Hematopoietic multipotent progenitor cell treated with erythropoietin and hydrocortisone succinate and interleukin-3 and kit ligand, for 4 days (in vitro differentiated cells): ENCODE measurements at regions not wholly inside any gene's neighbourhood (a gene's known extent, or its start where the extent isn't known, plus 50 kb on each side); places are given as distances from the start of the nearest gene placed in this dataset.

ENCODE experiments used
- DNase-seq: peaks from one replicate; pipeline ENCODE4 v3.0.0-alpha.2; 2015

DNA sequence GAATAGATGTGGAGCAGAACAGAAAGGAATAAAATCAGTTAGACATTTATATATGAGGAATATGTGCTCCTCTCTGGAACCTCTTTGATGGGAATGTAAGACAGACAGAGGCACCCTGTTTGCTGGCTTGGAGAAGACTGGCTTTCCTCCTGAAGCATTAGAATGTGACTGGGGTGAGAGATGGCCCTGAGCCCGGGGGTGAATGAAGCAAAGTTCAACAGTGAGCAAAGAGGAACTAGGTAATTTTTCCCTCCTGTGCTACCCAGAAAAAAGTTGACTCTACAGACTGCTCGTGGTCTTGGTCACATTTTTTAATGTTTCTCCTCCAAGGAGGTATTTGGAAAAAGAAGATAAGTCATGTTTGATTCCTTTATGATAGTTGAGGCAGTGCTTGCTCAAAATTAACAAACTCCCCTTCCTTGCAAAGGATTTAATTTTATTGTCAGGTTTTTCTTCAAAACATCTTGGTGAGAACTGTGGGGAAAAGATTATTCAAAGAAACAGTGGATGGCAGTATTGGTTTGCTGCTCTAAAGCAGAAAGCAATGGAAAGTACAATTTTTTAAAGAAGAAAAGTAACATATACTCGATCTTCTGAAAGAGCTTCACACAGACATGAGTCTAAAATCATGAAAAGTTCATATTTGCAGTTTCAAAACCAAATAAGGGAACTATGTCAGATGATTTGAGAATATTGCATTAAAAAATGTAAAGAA lies 370.4 kb upstream of the CDIN1 start:
- DNase-seq: no peak

GRCh38 chr15:36210426-36210825 lies 369.0 kb upstream of the CDIN1 start:
- DNase-seq: no peak

DNA sequence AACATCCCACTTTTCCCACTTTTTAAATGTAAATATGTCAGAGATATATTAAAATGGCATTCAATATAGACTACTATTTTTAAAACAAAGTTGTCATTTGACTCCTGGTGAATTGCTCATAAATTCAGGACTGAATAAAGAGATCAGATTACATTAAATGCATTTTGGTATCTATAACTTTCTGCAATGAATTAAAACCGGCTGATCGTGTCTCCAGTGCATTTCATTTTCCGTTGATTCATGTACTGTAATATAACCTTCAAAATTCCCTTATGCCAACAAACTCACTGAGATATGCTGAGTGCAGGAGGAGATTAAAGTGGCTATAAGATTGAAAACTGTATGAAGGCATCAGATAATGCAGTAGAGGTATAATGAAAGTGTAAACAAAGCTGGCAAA lies 361.1 kb upstream of the CDIN1 start:
- DNase-seq: no peak

- DNase-seq: no peak
Observed at GRCh38 chr15:36218991-36219390, 360.4 kb upstream of the CDIN1 start.

DNA sequence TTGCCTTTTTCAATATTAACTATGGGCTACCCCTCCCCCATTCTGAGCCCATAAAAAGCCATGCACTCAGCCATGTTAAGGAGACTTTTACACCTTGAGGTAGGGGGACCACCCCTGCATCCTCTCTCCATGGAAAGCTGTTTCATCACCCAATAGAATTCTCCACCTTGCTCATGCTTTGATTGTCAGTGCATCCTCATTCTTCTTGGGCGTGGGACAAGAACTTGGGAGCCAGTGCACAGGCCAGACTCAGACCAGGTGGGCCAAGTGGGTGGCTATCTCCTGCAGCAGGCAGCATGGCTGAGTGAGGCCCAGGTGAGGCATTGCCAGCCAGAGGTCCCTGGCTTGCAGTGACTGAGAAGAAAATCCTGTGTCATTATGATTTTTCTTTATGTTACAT lies 357.4 kb upstream of the CDIN1 start:
- DNase-seq: no peak

- no peak for DNase-seq
Observed at GRCh38 chr15:36230776-36231175, 348.6 kb upstream of the CDIN1 start.

DNA sequence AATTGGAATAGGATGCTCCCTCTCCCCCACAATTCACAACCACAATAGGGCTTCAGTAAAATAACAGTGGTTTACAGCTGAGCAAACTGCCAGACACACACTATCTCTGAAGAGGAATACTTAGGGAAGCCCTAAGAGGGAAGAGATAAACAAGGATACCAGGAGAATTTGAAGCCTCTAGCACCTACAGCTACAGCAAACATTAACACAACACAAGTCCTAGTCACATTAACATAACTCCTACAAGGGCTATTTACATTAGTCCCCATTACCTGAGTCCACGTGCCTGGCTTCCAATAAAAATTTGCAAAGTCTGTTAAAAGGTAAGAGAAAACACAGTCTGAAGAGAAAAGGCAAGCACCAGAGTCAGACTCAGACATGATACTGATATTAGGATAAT lies 346.9 kb upstream of the CDIN1 start:
- no peak for DNase-seq

- no peak for DNase-seq
Observed at GRCh38 chr15:36234743-36235142, 344.7 kb upstream of the CDIN1 start.

DNA sequence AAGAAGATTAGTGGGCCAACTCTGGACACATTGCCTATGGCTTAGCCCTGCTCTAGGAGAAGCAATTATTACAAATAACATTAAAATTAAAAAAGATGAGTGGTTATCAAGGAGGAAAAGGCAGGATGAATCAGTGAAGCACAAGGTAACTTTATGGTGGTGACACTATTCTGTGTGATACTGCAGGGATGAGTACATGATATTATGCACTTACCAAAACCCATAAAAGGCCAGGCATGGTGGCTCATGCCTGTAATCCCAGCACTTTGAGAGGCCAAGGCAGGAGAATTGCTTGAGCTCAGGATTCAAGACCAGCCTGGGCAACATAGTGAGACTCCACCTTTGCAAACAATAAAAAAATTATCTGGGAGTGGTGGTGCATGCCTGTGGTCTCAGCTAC lies 344.3 kb upstream of the CDIN1 start:
- no peak for DNase-seq

DNA sequence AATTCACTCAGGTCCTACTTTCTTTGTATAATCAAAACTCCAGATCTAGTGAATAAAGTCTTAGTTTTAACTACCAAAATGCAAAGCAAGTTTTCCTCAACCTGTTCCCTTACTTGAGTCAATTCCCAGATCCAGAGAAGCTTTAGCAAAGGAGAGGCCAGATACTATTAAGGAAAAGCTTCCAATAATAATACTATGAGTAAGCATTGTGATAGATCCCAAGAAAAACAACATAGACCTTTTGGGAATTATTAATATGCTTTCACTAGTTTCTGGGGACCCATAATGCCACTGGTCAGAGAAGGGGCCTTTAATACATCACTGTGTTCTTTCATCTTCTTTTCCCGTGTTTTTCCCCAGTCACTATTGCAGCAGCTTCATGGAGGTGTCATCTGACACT lies 339.9 kb upstream of the CDIN1 start:
- DNase-seq: no peak

- DNase-seq: no peak
Observed at GRCh38 chr15:36251450-36251849, 328.0 kb upstream of the CDIN1 start.

DNA sequence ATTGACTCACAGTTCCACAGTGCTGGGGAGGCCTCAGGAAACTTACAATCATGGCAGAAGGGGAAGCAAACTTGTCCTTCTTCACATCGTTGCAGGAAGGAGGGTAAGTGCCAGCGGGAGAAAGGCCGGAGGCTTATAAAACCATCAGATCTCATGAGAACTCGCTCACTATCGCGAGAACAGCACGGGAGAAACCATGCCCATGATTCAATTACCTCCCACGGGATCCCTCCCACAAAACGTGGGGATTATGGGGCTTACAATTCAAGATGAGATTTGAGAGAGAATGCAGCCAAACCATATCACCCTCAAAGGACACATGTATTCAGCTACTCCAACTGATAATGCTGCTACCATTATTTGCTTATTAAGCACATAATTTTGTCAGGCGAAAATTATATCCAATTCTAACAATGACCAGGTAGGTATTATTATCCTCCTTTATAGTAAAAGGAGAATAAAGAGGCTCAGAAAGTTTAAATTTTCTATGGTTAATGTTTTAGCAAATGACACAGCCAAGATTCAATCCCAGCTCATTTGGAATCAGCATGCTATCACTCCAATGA lies 327.2 kb upstream of the CDIN1 start:
- DNase-seq: no peak

DNA sequence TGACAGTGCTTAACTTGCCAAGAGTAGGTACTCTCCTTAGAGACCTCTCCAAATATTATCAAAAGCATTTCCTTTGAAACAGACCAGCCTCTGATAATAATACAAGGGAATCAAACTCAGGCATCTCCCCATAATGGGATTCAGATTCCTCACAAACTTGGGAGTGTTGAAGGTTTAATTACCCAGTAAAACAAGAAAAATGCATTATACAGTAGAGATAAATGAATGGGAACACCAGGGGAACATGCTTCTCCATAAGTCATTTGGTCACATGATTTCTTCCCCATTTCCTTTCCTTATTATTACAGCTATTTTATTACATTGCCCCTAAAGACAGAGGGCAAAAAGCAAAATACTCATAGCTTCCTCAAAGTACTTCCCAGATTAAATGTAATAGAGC lies 325.0 kb upstream of the CDIN1 start:
- DNase-seq: no peak

DNA sequence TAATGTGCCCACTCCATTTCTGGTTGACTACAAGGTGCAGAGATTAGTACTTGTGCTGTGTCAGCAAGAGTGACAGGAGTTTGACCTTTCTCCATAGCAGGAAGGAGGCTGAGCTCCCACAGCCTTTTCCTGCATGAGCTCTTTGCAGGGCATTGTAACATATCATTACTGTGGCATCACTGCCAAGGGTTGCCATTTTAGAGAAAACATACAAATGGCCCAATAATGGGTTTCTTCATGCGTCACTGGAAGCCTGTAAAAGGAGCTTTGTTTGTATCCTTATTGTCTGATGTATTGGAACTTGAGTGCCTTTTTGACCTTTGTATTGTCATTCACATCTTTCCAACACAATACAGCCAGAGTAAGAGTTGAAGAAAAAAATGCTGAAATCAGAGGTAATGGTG lies 323.0 kb upstream of the CDIN1 start:
- no peak for DNase-seq

- no peak for DNase-seq
Observed at GRCh38 chr15:36263666-36264065, 315.8 kb upstream of the CDIN1 start.

GRCh38 chr15:36265422-36265821 lies 314.0 kb upstream of the CDIN1 start:
- DNase-seq: no peak

DNA sequence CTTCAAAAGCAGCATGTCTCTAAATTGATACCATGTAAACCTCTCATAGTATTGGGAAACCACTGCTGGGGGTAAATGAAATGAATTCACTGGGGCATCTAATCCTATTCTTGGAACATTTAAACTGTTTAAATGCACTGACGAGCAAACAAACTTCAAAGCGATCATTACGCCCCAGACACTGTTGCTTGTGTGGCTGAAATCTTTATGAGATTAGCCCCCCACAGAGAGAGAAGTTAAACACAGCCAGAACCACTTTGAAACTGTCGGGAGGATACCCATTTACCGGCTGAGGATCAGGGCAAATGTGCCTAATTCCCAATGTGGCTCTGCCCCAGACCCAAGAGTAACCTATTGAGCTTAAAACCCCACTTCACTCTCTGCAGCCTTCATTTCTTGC lies 308.4 kb upstream of the CDIN1 start:
- DNase-seq: no peak

DNA sequence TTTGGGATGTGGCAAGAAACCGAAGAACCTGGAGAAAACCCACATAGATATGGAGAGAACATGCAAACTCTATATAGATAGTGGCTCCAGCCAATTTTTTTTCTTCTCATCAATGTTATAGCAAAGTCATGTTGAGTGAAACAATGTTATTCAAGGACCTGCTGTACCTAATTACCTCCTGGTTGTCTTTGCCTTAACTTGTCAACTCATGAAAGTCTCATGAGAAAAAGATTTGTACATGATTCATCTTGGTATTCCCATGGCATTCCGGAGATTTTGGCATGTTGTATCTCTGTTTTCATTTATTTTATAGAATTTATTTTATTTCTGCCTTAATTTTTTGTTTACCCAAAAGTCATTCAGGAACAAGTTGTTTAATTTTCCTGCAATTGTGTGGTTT lies 303.8 kb upstream of the CDIN1 start:
- DNase-seq: no peak

DNA sequence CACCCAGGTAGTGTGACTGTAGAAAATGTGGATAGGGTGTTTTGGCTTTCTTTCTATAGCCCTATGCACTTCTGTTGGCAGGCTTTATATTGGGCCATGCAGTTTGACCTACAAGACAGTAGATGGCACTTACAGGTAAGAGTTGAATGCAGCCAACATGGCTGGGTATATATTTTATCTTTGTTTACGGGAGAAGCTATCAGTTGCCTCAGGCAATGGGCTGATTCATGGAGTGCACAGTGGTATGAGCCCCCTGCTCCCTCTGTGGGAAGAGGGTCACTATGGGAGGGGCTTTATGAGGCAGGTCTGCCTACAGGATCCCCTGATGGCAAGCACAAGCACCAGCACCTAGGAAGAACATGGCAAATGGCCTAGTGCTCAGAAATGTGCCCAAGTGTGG lies 301.2 kb upstream of the CDIN1 start:
- DNase-seq: peak; percentile 6

GRCh38 chr15:36282821-36283220 lies 296.6 kb upstream of the CDIN1 start:
- DNase-seq: no peak

DNA sequence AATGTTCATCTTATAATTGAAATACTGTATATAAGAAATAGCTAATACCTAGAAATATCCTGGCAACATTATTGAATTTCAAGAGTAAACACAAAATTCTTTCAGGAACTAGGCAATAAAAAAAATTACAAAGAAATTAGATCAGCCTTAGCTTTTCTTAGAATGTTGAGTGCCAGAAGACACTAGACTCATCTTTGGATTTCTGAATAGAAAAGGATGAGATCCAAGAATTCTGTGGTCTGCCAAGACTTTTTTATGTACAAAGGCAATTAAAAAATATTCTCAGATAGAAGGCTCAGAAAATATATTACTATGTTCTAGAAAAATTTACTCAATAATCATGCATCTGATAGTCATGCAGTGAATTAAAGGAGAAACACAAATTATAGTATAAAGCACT lies 294.5 kb upstream of the CDIN1 start:
- DNase-seq: no peak

GRCh38 chr15:36291501-36291900 lies 287.9 kb upstream of the CDIN1 start:
- no peak for DNase-seq

GRCh38 chr15:36294359-36294758 lies 285.1 kb upstream of the CDIN1 start:
- no peak for DNase-seq

- no peak for DNase-seq
Observed at GRCh38 chr15:36301947-36302346, 277.5 kb upstream of the CDIN1 start.

DNA sequence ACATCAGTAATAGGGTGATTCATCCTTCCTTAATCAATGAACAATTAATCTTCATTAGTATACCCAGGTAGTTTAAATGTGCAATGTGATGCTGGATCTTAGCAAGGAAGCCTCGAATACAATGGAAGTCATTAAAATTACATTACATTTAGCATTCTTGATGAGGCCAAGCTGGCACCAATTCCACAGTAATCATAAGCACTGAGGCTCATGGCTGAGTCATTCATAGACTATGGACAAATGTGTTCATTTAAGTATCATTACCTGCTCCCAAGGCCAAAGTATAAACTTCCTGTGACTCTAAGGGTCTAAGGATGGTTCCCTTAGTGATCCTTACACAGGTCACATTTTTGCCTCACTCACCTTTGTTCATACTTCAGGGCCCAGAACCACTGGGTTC lies 266.4 kb upstream of the CDIN1 start:
- DNase-seq: no peak
